NCI-H2081 (cell line): ENCODE measurements at regions not wholly inside any gene's neighbourhood (a gene's known extent, or its start where the extent isn't known, plus 50 kb on each side); places are given as distances from the start of the nearest gene placed in this dataset.
A peak's percentile ranks its signal among the peaks of the same experiment; 100 is the strongest.
"Not testable (repeated sequence)": the region's sequence is repeated elsewhere in the genome, so short reads cannot be mapped to it uniquely, and the experiment has no call there.

ENCODE experiments used
- DNase-seq, 2 experiments: peaks; one replicate each; lab custom pipeline; 2025; lab: John Stamatoyannopoulos, UW

- peak in 1 of 2 experiments; percentile 41 for DNase-seq
These were observed 69.8 kb downstream of the IGSF1 start for GRCh38 chrX:131219271-131219670.

- no peak for DNase-seq
These were observed 71.1 kb downstream of the IGSF1 start for GRCh38 chrX:131217989-131218388.

GRCh38 chrX:131216828-131217227 lies 72.3 kb downstream of the IGSF1 start:
- DNase-seq = no peak

GRCh38 chrX:131213400-131213799 lies 75.7 kb downstream of the IGSF1 start:
- DNase-seq = no peak

GRCh38 chrX:131202766-131203165 lies 86.3 kb downstream of the IGSF1 start:
- no peak for DNase-seq

- DNase-seq = no peak
These were observed 87.1 kb downstream of the IGSF1 start for GRCh38 chrX:131201986-131202385.

GRCh38 chrX:131199091-131199490 lies 90.0 kb downstream of the IGSF1 start:
- DNase-seq = no peak

GRCh38 chrX:131187206-131187605 lies 101.9 kb downstream of the IGSF1 start:
- no peak for DNase-seq

- no peak for DNase-seq
These were observed 112.0 kb downstream of the ARHGAP36 start for GRCh38 chrX:131170148-131170547.

GRCh38 chrX:131163645-131164044 lies 105.5 kb downstream of the ARHGAP36 start:
- DNase-seq = not testable (repeated sequence)

- DNase-seq = not testable (repeated sequence)
These were observed 99.5 kb downstream of the ARHGAP36 start for GRCh38 chrX:131157656-131158055.

GRCh38 chrX:131146702-131147101 lies 88.6 kb downstream of the ARHGAP36 start:
- DNase-seq = no peak
